HG03064 (cell line): ENCODE measurements at regions not wholly inside any gene's neighbourhood (a gene's known extent, or its start where the extent isn't known, plus 50 kb on each side); places are given as distances from the start of the nearest gene placed in this dataset.
"Not testable (repeated sequence)": the region's sequence is repeated elsewhere in the genome, so short reads cannot be mapped to it uniquely, and the experiment has no call there.

Experiments used
- ATAC-seq: cut with Tn5 transposase; IDR thresholded peaks from one replicate; pipeline ENCODE4 v1.9.1; 2021; ENCODE audit warnings: low read depth; ENCODE audit not compliant: unreplicated experiment

DNA sequence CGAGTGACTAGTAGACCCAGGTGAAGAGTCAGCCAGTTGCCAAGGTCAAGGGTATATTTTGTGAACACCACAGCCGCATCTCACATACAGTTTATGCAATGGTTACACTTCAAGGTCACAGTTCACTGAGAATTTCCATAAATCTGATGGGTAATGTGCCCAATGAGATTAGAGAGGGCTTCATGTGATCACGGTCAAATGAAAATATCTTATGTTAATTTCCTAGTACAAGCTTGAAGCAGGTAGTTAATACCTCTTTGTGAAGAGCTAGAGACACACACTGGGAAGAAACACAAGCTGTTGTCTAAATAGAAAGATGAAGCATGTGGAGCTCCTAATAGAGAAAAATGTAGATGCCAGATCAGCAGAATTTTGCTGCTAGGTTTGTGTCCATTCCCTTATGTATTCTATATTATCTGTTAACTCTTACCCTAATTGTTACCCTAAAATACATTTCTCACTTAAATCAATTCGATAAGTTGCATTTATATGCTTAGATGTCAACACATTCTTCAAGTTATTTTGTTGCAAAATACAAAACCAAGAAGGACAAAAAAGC is 136.0 kb downstream of the NR2F2 start:
- ATAC-seq: no peak

DNA sequence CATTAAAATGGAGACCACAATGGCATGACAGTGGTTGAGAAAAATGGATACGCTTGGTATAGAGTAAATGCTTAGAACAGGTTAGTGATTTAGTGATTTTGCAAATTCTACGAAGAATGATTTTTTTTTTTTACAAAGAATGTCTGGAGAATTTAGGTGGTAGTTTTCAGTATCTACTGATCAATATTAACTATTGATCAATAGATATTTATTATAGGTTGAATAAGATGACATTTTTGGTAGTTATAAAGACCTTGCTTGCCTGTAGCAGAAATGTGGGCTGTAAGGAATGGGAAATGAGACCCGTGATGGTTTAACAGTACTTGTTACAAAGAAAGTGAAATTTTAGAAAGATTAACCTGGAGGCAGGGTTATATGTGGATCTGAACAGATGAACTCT is 137.5 kb downstream of the NR2F2 start:
- no peak for ATAC-seq

DNA sequence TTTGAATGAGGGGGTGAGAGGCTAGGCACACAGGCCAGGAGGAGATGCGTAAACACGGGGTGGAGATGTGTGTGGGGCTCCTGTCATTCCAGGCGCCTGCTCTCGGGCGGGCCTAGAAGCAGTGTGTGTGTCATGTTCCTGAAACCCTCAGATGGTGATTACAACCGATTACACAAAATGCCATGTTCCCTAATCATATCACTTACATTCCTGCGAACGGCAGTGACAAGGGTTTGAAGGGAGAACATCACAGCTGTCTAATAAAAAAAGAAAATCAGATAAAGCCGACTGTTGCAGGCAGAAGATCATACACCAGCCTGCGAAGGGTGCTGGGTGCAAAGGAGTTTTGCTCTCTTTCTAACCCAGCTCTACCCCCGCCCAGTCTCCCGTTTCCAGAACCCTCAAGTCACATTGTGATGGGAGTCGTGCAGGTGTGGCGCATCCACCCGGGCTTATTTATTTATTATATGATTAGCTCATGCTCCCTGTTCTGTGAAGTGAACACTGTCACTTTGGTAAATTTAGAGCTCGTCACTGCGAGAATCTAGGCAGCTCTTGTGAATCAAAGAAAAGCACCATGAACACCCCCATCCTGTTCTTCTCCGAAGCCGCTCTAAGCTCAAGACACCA is 140.3 kb downstream of the NR2F2 start:
- no peak for ATAC-seq

DNA sequence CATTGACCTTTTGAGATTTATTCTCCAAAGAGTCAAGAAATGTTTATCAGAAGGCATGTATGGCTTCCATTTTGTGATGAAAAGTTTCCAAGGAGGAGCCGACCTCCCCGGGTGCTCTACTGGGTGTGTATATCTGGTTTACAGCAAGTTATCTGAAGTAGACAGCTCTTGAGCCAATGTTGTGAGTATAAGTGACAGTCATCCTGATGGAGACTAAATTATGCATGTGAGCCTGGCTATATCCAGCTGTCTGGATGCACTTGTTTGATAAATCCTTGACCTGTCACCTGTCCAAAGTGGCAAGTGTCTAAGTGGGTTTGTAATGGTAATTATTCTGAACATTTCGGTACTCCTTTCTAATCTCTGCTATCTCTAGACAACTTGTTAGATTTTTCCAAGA is 142.2 kb downstream of the NR2F2 start:
- no peak for ATAC-seq

DNA sequence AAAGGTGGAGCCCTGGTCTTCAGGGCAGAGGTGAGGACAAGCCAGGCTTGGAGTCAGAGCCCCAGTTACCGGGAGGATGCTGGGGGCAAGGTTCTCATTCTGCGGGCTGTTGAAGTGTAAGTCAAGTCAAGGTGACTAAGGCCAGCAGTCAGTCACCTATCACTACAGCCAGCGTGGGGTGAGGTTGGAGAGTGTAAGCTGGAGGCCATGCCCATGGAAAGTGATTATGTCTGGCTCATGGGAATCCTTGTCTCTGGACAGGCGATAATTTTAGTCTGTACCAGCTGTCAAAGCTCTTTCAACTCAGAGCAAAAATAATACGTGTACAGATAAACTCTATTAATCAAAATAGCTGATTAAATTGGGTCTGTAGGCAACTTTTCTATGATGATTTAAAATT is 143.1 kb downstream of the NR2F2 start:
- ATAC-seq: no peak

DNA sequence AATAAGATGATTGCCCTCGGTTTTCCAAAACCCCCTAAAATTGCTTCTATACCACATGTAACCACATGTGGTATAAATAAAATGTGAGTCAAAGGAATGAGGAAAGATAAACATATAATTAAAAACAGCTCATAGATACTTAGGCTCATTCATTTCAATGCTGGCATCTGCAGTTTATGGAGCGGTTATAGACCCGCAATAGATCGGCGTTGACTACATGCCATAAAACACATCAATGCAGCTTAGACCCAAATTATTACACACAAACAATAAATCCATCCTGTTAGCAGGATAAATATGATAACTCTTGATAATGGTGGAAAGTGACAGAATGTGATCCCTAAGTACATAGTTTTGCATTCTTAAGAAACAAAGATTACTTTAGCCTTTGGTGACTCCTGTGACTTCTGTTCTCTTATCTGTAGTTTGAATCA is 143.7 kb downstream of the NR2F2 start:
- ATAC-seq: no peak

DNA sequence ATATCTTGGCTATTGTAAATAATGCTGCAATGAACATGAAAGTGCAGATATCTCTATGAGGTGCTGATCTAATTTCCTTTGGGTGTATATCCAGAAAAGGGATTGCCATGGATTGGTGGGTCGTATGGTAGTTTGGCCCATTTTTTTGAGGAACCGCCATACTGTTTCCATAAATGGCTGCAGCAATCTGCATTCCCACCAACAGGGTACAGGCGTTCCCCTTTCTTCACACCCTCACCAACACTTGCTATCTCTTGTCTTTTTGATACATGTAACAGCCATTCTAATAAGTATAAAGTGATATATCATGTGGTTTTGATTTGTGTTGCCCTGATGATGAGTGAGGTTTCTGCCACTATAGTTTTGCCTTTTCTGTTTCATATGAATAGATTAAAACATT is 146.7 kb downstream of the NR2F2 start:
- no peak for ATAC-seq

DNA sequence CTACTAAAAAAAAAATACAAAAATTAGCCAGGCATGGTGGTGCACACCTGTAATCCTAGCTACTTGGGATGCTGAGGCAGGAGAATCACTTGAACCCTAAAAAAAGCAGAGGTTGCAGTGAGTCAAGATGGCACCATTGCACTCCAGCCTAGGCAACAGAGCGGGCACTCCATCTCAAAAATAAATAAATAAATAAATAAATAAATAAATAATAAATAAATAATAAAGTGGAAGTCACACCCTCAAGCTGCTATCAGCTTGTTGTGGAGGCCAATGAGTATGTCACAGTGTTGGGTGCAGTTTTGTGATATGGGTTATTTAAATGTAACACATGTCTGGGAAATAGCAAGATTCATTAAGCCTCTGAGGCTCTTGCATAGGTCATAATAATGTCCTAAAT is 153.9 kb downstream of the NR2F2 start:
- ATAC-seq: not testable (repeated sequence)

DNA sequence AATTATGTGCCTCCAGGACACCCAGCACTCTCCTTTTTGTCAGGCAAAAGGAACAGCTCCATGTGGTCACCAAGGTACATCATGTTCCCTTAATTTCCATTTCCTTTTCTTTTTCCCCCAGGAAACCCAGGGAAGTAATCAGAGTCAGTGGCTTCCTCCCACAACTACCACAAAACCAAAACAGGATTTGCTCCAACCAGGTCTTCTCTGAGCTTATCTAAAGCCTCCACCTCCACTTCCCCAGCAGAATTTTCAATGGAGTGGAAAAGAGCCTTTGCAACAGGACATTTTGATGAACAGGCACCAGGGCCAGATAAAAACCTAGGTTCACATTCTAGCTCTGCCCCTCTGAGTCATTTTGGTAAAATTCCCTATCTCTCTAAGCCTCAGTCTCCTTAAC is 154.3 kb downstream of the NR2F2 start:
- no peak for ATAC-seq

DNA sequence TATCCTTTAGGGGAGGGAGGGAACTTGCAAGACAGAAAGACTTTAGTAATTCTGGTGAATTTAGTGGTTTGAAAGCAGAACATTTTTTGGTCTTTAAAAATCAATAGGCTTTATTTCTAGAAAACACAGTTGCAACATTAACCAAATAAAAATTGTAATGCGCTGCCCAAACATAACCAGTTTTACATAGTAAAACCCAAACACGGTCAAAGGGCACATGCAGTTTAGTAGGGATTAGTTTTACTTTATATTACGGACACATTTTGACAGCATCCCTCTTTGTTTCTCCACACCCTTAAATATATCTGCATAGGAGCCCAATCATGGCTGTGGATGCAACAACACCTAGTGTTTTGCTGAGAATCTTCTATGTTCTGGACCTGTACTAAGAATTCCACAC is 156.7 kb downstream of the NR2F2 start:
- no peak for ATAC-seq

DNA sequence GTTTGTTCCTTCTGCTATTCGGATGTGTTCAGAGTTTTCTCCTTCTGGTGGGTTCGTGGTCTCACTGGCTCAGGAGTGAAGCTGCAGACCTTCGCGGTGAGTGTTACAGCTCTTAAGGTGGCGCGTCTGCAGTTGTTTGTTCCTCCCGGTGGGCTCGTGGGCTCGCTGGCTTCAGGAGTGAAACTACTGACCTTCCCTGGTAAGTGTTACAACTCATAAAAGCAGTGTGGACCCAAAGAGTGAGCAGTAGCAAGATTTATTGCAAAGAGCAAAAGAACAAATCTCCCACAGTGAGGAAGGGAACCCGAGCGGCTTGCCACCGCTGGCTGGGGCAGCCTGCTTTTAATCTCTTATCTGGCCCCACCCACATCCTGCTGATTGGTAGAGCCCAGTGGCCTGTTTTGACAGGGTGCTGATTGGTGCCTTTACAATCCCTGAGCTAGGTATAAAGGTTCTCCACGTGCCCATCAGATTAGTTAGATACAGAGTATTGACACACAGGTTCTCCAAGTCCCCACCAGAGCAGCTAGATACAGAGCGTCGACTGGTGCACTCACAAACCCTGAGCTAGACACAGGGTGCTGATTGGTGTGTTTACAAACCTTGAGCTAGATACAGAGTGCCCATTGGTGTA is 160.7 kb downstream of the NR2F2 start:
- not testable (repeated sequence) for ATAC-seq

DNA sequence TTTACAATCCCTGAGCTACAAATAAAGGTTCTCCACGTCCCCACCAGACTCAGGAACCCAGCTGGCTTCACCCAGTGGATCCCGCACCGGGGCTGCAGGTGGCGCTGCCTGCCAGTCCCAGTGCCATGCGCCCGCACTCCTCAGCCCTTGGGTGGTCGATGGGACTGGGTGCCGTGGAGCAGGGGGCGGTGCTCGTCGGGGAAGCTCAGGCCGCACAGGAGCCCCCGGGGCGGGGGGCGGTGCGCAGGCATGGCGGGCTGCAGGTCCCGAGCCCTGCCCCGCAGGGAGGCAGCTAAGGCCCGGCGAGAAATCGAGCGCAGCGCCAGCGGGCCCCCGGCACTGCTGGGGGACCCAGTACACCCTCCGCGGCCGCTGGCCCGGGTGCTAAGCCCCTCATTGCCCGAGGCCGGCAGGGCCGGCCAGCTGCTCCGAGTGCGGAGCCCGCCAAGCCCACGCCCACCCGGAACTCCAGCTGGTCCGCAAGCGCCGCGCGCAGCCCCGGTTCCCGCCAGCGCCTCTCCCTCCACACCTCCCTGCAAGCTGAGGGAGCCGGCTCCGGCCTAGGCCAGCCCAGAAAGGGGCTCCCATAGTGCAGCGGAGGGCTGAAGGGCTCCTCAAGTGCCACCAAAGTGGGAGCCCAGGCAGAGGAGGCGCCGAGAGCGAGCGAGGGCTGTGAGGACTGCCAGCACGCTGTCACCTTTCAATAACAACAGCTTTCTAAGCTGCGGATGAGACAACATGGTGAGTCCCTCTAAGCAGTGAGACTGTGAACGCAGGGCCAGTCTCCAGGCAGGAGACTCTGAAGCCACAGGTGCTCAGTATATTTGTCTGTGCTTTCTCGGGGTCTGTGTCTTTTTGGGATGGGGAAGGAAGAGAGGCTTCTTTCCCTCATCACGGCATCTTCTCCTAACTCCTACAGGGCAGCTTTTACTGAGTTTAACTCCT is 161.5 kb downstream of the NR2F2 start:
- not testable (repeated sequence) for ATAC-seq

DNA sequence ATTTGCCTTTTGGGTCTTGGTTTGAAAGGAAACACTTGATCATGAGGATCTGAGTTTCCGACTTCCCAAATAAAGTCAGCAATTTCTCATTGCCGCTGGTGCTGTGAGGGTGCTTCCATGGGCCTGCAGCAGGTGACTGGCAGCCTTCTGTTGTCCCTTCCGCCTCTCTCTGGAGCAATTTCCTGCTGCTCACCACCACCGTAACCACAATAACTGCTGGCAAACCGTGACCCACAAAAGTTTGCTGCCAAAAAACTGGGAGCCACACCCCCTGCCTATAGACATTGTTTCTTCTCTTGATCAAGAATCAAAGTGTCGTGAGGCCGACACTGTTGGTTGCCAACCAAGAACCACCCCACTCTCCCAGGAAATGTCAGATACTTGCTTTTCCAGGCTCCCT is 164.0 kb downstream of the NR2F2 start:
- no peak for ATAC-seq

DNA sequence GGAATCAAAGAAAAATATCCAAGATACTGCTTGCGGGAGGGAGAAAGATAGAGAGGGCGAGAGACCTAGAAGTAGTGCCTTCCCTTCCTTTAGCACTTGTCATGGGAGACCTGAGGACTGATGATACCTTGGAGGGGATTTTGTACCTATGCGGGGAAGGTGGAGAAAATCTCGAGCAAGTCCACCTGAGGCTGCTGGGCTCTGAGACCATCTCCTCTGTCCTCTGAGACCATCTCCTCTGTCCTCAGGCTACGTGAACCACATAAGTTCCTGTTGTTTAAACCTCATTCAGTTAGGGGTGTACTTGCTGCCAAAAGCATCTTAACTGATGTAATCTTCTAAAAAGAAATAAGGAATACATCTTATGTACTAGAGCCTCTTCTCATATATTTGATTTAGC is 164.9 kb downstream of the NR2F2 start:
- ATAC-seq: no peak

DNA sequence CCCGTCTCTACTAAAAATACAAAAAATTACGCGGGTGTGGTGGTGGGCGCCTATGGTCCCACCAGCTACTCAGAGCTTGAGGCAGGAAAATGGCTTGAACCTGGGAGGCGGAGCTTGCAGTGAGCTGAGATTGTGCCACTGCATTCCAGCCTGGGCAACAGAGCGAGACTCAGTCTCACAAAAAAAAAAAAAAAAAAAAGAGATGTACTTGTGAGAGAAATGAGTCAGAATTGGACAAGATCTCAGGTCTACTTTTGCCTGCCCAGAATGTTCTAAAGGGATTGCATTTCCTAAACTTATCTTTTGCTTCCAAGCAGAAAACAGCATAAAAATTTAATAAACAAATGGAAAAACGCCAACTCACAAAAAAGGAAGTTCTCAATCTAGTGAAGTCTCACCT is 167.5 kb downstream of the NR2F2 start:
- no peak for ATAC-seq

DNA sequence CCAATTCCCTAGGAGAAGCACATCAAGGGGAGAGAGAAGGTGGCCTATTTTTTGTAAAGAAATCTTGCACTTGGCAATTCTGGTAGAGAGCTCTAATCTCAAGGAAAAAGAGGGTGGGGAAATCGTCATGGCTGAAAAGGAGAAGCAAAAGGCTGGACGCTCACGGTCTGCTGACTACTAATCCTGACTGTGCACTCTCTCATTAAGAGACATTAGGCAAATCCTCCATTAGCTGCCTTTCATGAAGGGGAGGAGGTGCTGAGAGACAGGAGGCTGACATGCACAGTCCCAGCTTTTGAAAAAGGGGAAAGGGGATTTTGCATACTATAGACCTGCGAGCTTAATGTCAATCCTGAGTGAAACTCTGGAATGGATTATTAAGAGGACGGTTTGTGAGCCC is 170.0 kb downstream of the NR2F2 start:
- no peak for ATAC-seq

DNA sequence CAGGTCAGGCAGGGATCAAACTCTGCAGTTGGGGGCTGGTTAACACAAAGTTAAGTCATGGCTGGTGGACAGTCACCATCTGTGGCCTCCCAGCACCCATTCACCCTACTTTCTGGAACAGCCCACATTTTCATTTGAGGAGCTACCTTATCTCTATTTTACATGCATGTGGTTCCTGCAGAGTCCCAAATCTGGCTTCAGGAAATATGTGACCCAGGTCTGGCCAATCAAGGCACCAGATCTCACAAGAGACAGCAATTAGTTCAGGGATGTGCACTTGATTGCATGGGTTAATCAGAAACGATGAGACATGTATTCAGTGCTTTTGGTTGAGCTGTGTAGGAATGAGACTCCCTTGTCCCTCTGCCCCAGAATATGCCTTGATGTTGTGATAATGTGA is 170.9 kb downstream of the NR2F2 start:
- ATAC-seq: no peak

DNA sequence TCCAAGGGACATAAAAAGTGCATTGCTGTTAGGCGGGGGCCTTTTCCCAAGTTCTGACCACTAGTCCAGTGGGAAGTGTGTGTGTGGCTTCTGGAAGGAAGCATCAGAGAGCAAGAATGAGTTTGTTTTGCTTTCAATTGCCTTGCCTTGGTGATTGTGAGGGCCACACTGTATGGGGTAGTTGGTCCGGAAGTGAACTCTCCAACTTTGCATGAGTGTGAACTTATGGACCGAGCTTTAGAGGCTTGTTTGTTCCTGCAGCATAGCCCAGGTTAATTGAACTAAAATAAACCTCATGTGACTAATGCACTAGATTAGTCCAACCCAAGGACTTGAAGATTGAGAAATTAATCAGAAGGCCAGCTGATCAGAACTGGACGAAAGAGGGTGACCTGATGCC is 171.7 kb downstream of the NR2F2 start:
- ATAC-seq: no peak

DNA sequence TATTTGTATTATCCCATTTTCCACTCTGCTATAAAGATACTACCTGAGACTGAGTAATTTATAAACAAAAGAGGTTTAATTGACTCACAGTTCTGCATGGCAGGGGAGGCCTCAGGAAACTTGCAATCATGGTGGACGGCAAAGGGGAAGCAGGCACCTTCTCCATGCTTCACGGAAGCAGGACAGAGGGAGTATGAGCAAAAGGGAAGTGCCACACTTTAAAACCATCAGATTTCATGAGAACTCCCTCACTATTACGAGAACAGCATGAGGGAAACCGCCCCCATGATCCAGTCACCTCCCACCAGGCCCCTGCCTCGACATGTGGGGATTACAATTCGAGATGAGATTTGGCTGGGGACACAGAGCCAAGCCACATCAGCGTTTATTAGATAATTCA is 172.8 kb downstream of the NR2F2 start:
- no peak for ATAC-seq

DNA sequence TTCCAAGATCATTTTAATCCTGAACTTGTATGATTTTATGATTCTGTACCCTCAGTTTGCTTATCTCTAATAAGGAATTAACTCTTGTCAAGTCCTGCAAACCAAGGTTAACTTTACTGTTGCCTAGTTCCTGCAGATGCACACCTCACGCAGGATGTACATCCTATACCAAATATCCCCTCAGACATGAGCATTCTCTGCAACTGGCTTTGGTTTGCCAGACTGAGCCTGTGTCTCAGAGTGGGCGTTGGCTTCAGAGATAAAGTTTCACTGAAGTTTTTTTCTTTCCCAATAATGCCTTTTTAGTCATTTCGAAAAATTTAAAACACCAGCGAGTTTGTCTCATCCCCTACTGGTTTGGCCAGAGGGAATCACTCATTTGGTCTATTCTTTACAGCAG is 173.9 kb downstream of the NR2F2 start:
- ATAC-seq: no peak

DNA sequence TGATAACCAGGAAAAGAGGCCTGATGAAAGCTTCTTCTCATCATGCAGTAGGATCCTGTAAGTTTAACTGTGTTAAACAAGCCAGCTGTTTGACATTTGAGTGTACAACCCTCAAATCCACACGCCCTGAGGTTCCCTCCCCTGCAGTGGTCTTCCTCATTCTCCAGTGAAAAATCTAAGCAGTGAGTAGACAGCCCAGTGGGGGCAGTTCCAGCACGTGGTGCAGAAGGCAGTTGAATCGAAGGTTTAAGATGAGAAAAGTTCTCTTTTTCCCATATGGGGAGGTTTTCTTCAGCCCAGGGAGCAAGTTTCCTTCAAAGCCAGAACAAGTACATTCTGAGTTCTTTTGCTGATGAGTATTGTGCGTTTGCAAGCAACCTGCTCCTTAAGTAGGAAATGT is 174.5 kb downstream of the NR2F2 start:
- no peak for ATAC-seq
